Prostate gland (tissue), 2 donors: ENCODE measurements at regions not wholly inside any gene's neighbourhood (a gene's known extent, or its start where the extent isn't known, plus 50 kb on each side); places are given as distances from the start of the nearest gene placed in this dataset.

Experiments
- POLR2A ChIP-seq: fragments of 450-650 bp; IDR thresholded peaks from one replicate; pipeline ENCODE4 v1.6.1; 2016; ENCODE audit warnings: antibody characterized with exemption, mild to moderate bottlenecking
- POLR2AphosphoS5 ChIP-seq: sonication (generic); formaldehyde crosslinking; IDR thresholded peaks from one replicate; pipeline ENCODE4 v1.6.1; 2017; ENCODE audit warnings: antibody characterized with exemption
- TF ChIP-seq, protein P1 (sequence below), 4 experiments: fragments of 200-600 bp in 2 of 4; fragments of 450-650 bp in 2 of 4; sonication (generic) in 2 of 4; IDR thresholded peaks; 1 replicate in 3 of 4; 2 replicates in 1 of 4; pipeline ENCODE4 v1.5.1; 2016 to 2019; ENCODE audit warnings: antibody characterized with exemption in 4 of 4, mild to moderate bottlenecking in 2 of 4, moderate library complexity in 2 of 4

DNA sequence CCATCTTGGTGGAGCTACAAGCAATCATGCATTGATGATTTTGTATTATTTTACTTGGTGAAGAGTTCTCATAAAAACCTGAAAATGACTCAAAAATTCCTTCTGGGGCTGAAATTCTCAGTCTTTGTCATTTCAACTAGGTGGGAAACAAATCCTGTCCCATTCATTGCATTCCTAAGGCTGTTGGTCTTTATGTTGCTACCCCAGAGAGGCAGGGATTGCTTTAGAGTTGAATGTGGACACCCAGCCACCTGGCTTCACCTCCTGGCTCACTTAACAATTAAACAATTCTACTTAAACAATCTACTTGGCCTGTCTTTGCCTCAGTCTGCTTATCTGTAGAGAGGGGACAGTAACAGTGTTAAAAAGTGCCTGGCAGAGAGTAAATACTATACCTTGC, 117.3 kb upstream of the UBE3A start:
- TF ChIP-seq POLR2A (no peak), POLR2AphosphoS5 (no peak)
- TF ChIP-seq, protein P1, sequence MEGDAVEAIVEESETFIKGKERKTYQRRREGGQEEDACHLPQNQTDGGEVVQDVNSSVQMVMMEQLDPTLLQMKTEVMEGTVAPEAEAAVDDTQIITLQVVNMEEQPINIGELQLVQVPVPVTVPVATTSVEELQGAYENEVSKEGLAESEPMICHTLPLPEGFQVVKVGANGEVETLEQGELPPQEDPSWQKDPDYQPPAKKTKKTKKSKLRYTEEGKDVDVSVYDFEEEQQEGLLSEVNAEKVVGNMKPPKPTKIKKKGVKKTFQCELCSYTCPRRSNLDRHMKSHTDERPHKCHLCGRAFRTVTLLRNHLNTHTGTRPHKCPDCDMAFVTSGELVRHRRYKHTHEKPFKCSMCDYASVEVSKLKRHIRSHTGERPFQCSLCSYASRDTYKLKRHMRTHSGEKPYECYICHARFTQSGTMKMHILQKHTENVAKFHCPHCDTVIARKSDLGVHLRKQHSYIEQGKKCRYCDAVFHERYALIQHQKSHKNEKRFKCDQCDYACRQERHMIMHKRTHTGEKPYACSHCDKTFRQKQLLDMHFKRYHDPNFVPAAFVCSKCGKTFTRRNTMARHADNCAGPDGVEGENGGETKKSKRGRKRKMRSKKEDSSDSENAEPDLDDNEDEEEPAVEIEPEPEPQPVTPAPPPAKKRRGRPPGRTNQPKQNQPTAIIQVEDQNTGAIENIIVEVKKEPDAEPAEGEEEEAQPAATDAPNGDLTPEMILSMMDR (IDR thresholded peaks at IDR 0.05): no peak
